Activated CD4-positive, alpha-beta T cell treated with anti-CD3 and anti-CD28 coated beads for 1 hour (primary cell): ENCODE measurements at regions not wholly inside any gene's neighbourhood (a gene's known extent, or its start where the extent isn't known, plus 50 kb on each side); places are given as distances from the start of the nearest gene placed in this dataset.
A peak's percentile ranks its signal among the peaks of the same experiment; 100 is the strongest.
"Not testable (repeated sequence)": the region's sequence is repeated elsewhere in the genome, so short reads cannot be mapped to it uniquely, and the experiment has no call there.

Source experiments
- DNase-seq: peaks from one replicate; pipeline ENCODE4 v3.0.0-alpha.2; 2020

- no peak for DNase-seq
Measured at GRCh38 chr14:106390401-106390800, 864.0 kb downstream of the TMEM121 start.

GRCh38 chr14:106390947-106391346, 864.6 kb downstream of the TMEM121 start:
- no peak for DNase-seq

- no peak for DNase-seq
Measured at GRCh38 chr14:106393742-106394141, 867.4 kb downstream of the TMEM121 start.

- no peak for DNase-seq
Measured at GRCh38 chr14:106395456-106396050, 869.2 kb downstream of the TMEM121 start.

GRCh38 chr14:106396999-106397398, 870.6 kb downstream of the TMEM121 start:
- DNase-seq: no peak

- not testable (repeated sequence) for DNase-seq
Measured at GRCh38 chr14:106398931-106399331, 872.5 kb downstream of the TMEM121 start.

- not testable (repeated sequence) for DNase-seq
Measured at GRCh38 chr14:106401316-106401715, 874.9 kb downstream of the TMEM121 start.

- not testable (repeated sequence) for DNase-seq
Measured at GRCh38 chr14:106410229-106410628, 883.8 kb downstream of the TMEM121 start.

- DNase-seq: no peak
Measured at GRCh38 chr14:106414464-106414863, 888.1 kb downstream of the TMEM121 start.

- peak; percentile 67 for DNase-seq
Measured at GRCh38 chr14:106417224-106418049, 891.1 kb downstream of the TMEM121 start.

GRCh38 chr14:106419376-106419965, 893.1 kb downstream of the TMEM121 start:
- no peak for DNase-seq

GRCh38 chr14:106421431-106422033, 895.1 kb downstream of the TMEM121 start:
- DNase-seq: peak; percentile 52

GRCh38 chr14:106422066-106422465, 895.7 kb downstream of the TMEM121 start:
- no peak for DNase-seq

GRCh38 chr14:106425150-106425549, 898.8 kb downstream of the TMEM121 start:
- DNase-seq: not testable (repeated sequence)

GRCh38 chr14:106436310-106436905, 910.0 kb downstream of the TMEM121 start:
- peak; percentile 54 for DNase-seq

GRCh38 chr14:106442857-106443256, 916.5 kb downstream of the TMEM121 start:
- peak; percentile 19 for DNase-seq

GRCh38 chr14:106455026-106455425, 928.6 kb downstream of the TMEM121 start:
- DNase-seq: no peak

GRCh38 chr14:106459971-106460730, 933.8 kb downstream of the TMEM121 start:
- peak; percentile 40 for DNase-seq

- no peak for DNase-seq
Measured at GRCh38 chr14:106460916-106461315, 934.5 kb downstream of the TMEM121 start.

GRCh38 chr14:106466483-106466882, 940.1 kb downstream of the TMEM121 start:
- not testable (repeated sequence) for DNase-seq

- not testable (repeated sequence) for DNase-seq
Measured at GRCh38 chr14:106468869-106469268, 942.5 kb downstream of the TMEM121 start.

GRCh38 chr14:106470028-106470427, 943.6 kb downstream of the TMEM121 start:
- not testable (repeated sequence) for DNase-seq
